Activated CD4-positive, alpha-beta T cell treated with anti-CD3 and anti-CD28 coated beads, Interleukin-2, Interleukin-6, amounts not matched to agents 100 ng/mL and 50 ng/mL, durations not matched to agents 16 hours and 8 hours (primary cell): ENCODE measurements at regions not wholly inside any gene's neighbourhood (a gene's known extent, or its start where the extent isn't known, plus 50 kb on each side); places are given as distances from the start of the nearest gene placed in this dataset.
"Not testable (repeated sequence)": the region's sequence is repeated elsewhere in the genome, so short reads cannot be mapped to it uniquely, and the experiment has no call there.

Experiments
- DNase-seq: peaks from one replicate; pipeline ENCODE4 v3.0.0-alpha.2; 2020

- DNase-seq, result no peak
Measured at GRCh38 chr3:166011771-166012170, 174.5 kb upstream of the BCHE start.

- DNase-seq, result no peak
Measured at GRCh38 chr3:166005126-166005525, 167.9 kb upstream of the BCHE start.

DNA sequence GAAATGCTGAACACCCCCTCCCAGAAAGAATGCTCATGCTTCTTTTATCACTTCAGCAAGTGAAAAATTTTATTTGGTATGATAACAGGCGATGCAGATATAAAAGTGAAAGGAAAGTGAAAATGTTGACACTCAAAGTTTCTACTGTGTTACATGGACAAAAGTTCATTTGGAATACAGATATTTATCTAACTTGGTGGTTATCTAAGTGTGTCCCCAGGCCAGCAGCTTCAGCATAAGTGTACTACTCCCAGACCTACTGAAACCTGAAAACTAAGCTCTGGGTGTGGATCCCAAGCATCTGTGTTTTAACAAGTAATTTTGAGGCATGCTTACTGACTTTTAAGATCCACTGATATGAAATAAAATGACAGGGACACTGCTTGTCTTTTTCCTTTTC, 157.1 kb upstream of the BCHE start:
- no peak for DNase-seq

DNA sequence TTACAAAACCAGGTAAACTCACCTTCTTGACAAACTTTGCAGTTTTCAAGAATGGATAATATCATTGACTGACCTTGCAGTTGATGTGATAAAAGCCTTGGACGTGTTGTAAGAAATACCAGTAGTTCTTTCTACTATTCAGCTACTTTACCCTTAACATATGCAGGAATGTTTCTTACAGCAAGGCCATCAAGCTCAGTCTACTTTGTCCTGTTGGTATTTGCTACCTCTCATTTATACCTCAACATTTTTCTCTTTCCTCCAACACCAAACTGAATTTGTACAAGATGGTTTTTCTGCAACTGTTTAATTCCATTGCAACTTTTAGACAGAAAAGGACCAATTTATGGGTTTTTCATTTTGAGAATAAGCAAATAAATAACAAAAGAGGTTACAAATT, 147.4 kb upstream of the BCHE start:
- no peak for DNase-seq

DNA sequence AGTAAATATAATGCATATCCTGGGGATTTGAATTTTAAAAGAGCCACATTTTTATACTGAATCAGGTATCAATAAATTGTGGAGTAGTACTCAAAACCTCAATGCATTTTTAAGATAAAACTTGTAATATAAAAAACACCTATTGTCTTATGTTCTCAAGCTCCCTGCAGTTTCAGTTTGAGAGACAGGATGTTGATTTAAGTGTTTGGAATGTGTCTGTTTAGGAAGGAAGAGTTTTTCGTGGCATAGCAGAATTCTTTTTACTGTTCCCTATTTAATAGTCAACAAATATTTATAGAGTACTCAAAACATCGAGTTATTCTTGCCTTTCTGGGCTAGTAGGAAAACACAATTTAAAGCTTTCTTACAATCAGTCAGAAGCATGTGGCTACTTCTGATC, 146.1 kb upstream of the BCHE start:
- no peak for DNase-seq

- no peak for DNase-seq
Measured at GRCh38 chr3:165981318-165981717, 144.1 kb upstream of the BCHE start.

GRCh38 chr3:165960825-165961224, 123.6 kb upstream of the BCHE start:
- DNase-seq, result not testable (repeated sequence)

DNA sequence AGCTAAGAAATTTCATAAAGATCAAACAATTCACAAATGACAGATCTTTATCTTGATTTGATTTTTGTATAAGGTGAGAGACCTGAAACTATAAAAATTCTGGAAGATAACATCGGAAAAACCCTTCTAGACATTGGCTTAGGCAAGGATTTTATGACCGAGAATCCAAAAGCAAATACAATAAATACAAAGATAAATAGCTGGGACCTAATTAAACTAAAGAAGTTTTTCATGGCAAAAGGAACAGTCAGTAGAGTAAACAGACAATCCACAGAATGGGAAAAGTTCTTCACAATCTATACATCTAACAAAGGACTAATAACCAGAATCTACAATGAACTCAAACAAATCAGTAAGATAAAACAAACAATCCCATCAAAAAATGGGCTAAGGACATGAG, 116.9 kb upstream of the BCHE start:
- DNase-seq, result no peak

- DNase-seq, result no peak
Measured at GRCh38 chr3:165946360-165946759, 109.1 kb upstream of the BCHE start.

GRCh38 chr3:165938986-165939540, 101.8 kb upstream of the BCHE start:
- no peak for DNase-seq

GRCh38 chr3:165936081-165936480, 98.9 kb upstream of the BCHE start:
- not testable (repeated sequence) for DNase-seq

DNA sequence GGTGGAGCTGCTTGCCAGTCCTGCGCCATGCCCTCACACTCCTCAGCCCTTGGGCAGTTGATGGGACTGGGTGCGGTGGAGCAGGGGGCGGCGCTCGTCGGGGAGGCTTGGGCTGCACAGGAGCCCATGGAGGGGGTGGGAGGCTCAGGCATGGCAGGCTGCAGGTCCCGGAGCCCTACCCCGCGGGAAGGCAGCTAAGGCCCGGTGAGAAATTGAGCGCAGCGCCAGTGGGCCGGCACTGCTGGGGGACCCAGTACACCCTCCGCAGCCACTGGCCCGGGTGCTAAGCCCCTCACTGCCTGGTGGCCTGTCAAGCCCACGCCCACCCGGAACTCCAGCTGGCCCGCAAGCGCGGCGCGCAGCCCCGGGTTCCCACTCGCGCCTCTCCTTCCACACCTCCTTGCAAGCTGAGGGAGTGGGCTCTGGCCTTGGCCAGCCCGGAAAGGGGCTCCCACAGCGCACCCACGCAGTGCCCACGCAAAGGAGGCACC, 87.1 kb upstream of the BCHE start:
- DNase-seq, result not testable (repeated sequence)

DNA sequence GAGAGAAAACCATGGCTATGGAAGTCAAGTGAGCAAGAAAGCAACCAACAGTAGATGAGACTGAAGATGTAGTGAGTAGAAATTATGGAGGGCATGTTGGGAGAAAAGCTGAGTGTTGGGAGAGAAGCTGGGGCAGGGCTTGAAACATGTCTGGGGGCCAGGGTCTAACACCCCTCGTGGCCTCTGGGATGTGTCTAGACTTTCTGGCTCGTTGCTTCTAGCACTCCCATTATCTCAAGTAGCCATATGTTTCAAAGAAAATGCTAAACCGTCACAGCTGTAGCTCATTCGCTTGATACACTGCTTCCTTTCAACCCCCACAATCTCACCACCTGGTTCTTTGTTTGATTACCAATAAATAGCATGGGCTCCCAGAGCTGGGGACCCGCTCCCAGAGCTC, 83.8 kb upstream of the BCHE start:
- DNase-seq, result no peak

- DNase-seq, result no peak
Measured at GRCh38 chr3:165919284-165919683, 82.1 kb upstream of the BCHE start.

- DNase-seq, result no peak
Measured at GRCh38 chr3:165918657-165918979, 81.4 kb upstream of the BCHE start.

- DNase-seq, result not testable (repeated sequence)
Measured at GRCh38 chr3:165917938-165918656, 80.9 kb upstream of the BCHE start.

DNA sequence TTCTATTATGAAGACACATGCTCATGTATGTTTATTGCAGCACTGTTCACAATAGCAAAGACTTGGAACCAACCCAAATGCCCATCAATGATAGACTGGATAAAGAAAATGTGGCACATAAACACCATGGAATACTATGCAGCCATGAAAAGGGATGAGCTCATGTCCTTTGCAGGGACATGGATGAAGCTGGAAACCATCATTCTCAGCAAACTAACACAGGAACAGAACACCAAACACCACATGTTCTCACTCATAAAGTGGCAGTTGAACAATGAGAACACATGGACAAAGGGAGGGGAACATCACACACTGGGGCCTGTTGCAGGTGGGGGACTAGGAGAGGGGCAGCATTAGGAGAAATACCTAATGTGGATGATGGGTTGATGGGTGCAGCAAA, 77.9 kb upstream of the BCHE start:
- DNase-seq, result not testable (repeated sequence)

- no peak for DNase-seq
Measured at GRCh38 chr3:165903885-165904630, 66.8 kb upstream of the BCHE start.

- no peak for DNase-seq
Measured at GRCh38 chr3:165899066-165899465, 61.8 kb upstream of the BCHE start.

DNA sequence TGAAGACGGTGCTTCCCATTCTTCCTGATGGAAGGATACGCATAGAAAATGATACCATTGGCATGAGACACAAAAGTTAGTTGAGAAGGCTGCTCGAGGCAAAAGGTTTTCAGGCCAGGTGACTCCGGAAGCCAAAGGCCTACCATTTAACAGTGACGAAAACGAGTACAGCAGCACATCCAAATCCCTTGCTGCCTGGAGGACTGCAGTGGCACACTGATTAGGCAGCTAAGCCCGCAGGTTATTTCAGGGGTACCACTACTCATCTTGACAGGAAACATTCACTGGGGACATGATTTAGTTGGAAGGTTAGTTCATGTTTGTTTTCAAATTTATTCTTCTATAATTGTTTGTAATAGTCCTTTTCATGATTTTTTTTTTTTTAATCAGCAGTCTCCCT, 59.9 kb upstream of the BCHE start:
- no peak for DNase-seq

DNA sequence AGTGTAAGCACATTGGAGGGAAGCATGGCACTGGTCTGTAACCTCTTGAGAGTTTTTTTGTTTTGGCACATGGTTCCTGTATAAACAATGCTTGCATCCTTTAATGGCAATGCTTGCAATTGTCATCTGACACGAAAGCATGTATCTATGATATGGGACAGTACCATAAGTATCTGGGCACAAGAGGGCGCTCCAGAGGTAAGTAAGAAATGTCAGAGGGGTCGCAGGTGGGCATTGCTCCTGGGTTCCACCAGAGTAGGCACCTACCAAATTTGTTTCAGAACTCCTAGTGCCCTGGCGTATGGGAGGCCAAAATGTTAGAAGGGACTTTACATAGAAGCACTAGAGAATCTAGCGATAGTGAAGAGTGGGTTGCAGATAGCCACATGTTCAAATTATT, 58.7 kb upstream of the BCHE start:
- no peak for DNase-seq

DNA sequence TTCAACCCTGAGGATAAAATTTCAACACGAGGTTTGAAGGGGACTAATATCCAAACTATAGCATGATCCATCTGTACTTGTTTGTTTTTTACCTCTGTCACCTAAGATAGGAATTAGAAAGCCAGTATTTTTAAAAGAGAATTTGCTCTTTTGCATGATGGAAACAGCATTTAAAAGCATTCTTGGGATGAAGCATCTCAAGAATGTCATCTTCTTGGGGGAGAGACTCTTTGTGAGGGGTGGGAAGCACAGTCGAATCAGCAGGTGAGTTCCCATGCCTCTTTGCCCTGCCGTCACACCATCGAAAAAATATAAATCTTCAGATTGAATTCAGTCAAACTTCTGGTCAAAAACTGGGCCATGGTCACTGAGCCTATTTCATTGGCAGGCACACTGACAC, 55.3 kb upstream of the BCHE start:
- DNase-seq, result no peak
